Gastrocnemius medialis (tissue), 4 donors: ENCODE measurements at regions not wholly inside any gene's neighbourhood (a gene's known extent, or its start where the extent isn't known, plus 50 kb on each side); places are given as distances from the start of the nearest gene placed in this dataset.

ENCODE experiments used
- ATAC-seq, 2 donors: fragments of 150-250 bp; one replicate each; pipeline ENCODE4 v1.9.1; 2016
- DNase-seq, 2 donors: peaks; one replicate each; pipeline ENCODE4 v3.0.0-alpha.2; 2019
- H3K27ac ChIP-seq, 4 donors: fragments of 200-600 bp; sonication (generic); 1 replicate in 1 of 4; 2 replicates in 3 of 4; pipeline ENCODE4 v1.5.1; 2016 to 2018; ENCODE audit warnings: mild to moderate bottlenecking in 2 of 4, moderate library complexity in 1 of 4
- H3K27me3 ChIP-seq, 3 donors: fragments of 200-600 bp; sonication (generic) in 2 of 3; 1 replicate in 1 of 3; 2 replicates in 2 of 3; pipeline versions ENCODE4 v1.5.1 to v1.6.0; 2016 to 2019; ENCODE audit warnings: mild to moderate bottlenecking in 1 of 3, moderate library complexity in 1 of 3
- H3K36me3 ChIP-seq, 2 donors: fragments of 200-600 bp; sonication (generic) in 1 of 2; one replicate each; pipeline ENCODE4 v1.5.1; 2017 to 2018
- H3K4me1 ChIP-seq, 2 donors: fragments of 200-600 bp; sonication (generic) in 1 of 2; one replicate each; pipeline ENCODE4 v1.5.1; 2016 to 2017; ENCODE audit warnings: mild to moderate bottlenecking in 2 of 2
- H3K4me3 ChIP-seq, 4 donors: fragments of 200-600 bp; sonication (generic) in 3 of 4; 1 replicate in 1 of 4; 2 replicates in 3 of 4; pipeline ENCODE4 v1.5.1; 2016 to 2019; ENCODE audit warnings: mild to moderate bottlenecking in 2 of 4
- H3K9me3 ChIP-seq, 3 donors: fragments of 200-600 bp; sonication (generic) in 2 of 3; 1 replicate in 1 of 3; 2 replicates in 2 of 3; pipeline ENCODE4 v1.5.1; 2016 to 2019
- CTCF ChIP-seq, 5 experiments: fragments of 450-650 bp in 3 of 5; fragments of 200-600 bp in 2 of 5; sonication (generic) in 2 of 5; IDR thresholded peaks in 4 of 5; conservative IDR thresholded peaks in 1 of 5; 1 replicate in 4 of 5; 2 replicates in 1 of 5; pipeline ENCODE4 v1.5.1; 2016 to 2019; ENCODE audit warnings: antibody characterized with exemption in 5 of 5, mild to moderate bottlenecking in 3 of 5, moderate library complexity in 3 of 5
- POLR2A ChIP-seq, 2 donors: fragments of 450-650 bp; IDR thresholded peaks; one replicate each; pipeline ENCODE4 v1.6.1; 2017; ENCODE audit warnings: antibody characterized with exemption in 2 of 2, mild to moderate bottlenecking in 2 of 2, moderate library complexity in 2 of 2
- in situ Hi-C, 4 donors: fragments of 200-750 bp; cut with MboI; loops; one replicate each; pipeline versions ENCODE4 v1.15.0 to v1.8.0; 2017; ENCODE audit warnings: low sequenced_read_pairs in 4 of 4
- intact Hi-C: fragments of 100-400 bp; cut with DNase I; formaldehyde crosslinking; loops from one replicate; pipeline ENCODE4 v1.15.1; 2023; ENCODE audit warnings: low total_unique reads

- no peak for ATAC-seq
Observed at GRCh38 chr5:5593391-5593790, 170.9 kb downstream of the ICE1 start.

DNA sequence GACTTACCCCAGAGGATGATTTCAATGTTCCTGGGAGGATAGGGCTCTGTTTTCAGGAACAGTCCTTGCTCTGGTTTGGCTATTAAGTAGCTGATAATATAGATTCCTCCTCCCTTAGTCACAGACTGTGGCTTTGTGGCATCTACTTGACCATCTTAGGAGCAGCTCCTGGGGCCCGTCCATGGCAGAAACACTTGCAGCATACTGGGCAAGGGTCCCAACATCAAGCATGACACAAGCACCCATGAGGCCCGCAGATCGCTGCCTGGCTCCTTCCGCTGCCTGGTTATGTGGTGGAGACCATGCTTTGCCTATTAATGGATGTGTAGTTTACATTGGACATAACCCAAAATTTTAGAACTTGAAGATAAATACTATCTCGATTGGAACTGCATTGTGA, 170.1 kb downstream of the ICE1 start:
- Histone ChIP-seq H3K27me3 (no peaks in the 10 kb centered on the region), H3K27ac (no peak overlapping the region), H3K4me3 (no peak overlapping the region), H3K36me3 (no peaks in the 10 kb centered on the region), H3K4me1 (peaks cover 0 to 5% of the 10 kb centered on the region in 2 donors), H3K9me3 (no peaks in the 10 kb centered on the region)
- intact Hi-C loops (no loop called here), in situ Hi-C loops (no loop called here)
- TF ChIP-seq CTCF (IDR thresholded peaks at IDR 0.05 in 4 of 5, conservative IDR thresholded peaks at IDR 0.05 in 1 of 5), result no peak
- no peak for TF ChIP-seq POLR2A (IDR thresholded peaks at IDR 0.05)
- no peak for DNase-seq
- no peak for ATAC-seq

More at GRCh38 chr5:5593391-5593790, 170.9 kb downstream of the ICE1 start:
- in situ Hi-C loops, result no loop called here
- Histone ChIP-seq H3K27me3 (no peaks in the 10 kb centered on the region), H3K9me3 (no peaks in the 10 kb centered on the region), H3K27ac (no peak overlapping the region), H3K4me1 (peaks cover 0 to 5% of the 10 kb centered on the region in 2 donors), H3K4me3 (no peak overlapping the region), H3K36me3 (no peaks in the 10 kb centered on the region)
- no peak for DNase-seq
- TF ChIP-seq POLR2A (IDR thresholded peaks at IDR 0.05) (no peak), CTCF (IDR thresholded peaks at IDR 0.05 in 4 of 5, conservative IDR thresholded peaks at IDR 0.05 in 1 of 5) (no peak)
- intact Hi-C loops, result no loop called here

DNA sequence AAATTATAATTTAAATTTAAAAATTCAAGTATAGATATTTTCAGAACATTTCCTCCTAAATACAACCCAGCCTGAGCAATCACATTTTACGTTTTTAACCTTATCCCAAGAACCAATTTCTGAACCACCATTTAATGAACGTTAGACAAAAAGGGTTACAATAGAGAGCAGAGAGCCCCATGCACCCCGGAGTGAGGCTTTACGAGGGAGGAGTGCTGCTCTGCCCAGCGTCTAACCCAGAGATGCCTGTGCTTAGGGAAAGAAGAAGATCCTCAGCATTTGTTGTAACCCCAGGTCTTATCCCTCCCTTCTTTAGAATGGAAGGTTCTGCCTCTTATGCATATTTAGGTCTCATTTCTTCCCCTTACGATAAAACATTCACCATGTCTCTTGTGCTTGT, 169.1 kb downstream of the ICE1 start:
- TF ChIP-seq CTCF (IDR thresholded peaks at IDR 0.05 in 4 of 5, conservative IDR thresholded peaks at IDR 0.05 in 1 of 5), result no peak
- TF ChIP-seq POLR2A (IDR thresholded peaks at IDR 0.05), result no peak
- Histone ChIP-seq H3K9me3 (no peaks in the 10 kb centered on the region), H3K27ac (no peak overlapping the region), H3K36me3 (no peaks in the 10 kb centered on the region), H3K4me3 (no peak overlapping the region), H3K4me1 (peaks cover 0 to 5% of the 10 kb centered on the region in 2 donors), H3K27me3 (no peaks in the 10 kb centered on the region)
- DNase-seq (no peak), ATAC-seq (no peak)
- intact Hi-C loops (no loop called here), in situ Hi-C loops (no loop called here)

DNA sequence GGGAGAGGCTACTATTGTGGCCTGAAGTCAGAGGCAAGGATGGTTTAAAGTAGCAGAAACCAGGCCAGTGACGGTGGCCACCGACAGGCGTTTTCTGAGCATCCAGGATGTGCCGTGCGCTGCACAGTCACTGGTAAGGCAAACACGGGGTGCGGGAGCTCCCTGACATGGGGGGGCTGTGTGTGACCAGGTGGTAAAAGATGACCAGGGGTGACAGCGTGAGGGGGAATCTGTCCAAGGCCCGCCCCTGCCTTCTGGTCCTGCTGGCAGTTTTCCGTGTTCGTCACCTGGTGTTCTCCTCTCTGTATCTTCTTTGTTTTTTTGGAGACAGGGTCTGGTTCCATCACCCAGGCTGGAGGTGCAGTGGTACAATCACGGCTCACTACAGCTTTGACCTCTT, 167.4 kb downstream of the ICE1 start:
- Histone ChIP-seq H3K4me3 (no peak overlapping the region), H3K27me3 (no peaks in the 10 kb centered on the region), H3K27ac (no peak overlapping the region), H3K36me3 (no peaks in the 10 kb centered on the region), H3K4me1 (peaks cover 0 to 5% of the 10 kb centered on the region in 2 donors), H3K9me3 (no peaks in the 10 kb centered on the region)
- ATAC-seq (no peak), DNase-seq (no peak)
- intact Hi-C loops, result no loop called here
- in situ Hi-C loops, result no loop called here
- TF ChIP-seq CTCF (IDR thresholded peaks at IDR 0.05 in 4 of 5, conservative IDR thresholded peaks at IDR 0.05 in 1 of 5) (no peak), POLR2A (IDR thresholded peaks at IDR 0.05) (no peak)
